Activated CD8-positive, alpha-beta T cell treated with anti-CD3 and anti-CD28 coated beads, Interleukin-2, amount 10 ng/mL, durations not matched to agents 7 days and 5 days (primary cell): ENCODE measurements at regions not wholly inside any gene's neighbourhood (a gene's known extent, or its start where the extent isn't known, plus 50 kb on each side); places are given as distances from the start of the nearest gene placed in this dataset.

Experiments
- ATAC-seq: fragments of 150-1000 bp; cut with Tn5 transposase; one replicate; pipeline ENCODE4 v1.10.0; 2021; ENCODE audit warnings: moderate library complexity
- CTCF ChIA-PET: fragments of 350-600 bp; sonication (Branson Sonifier 250); formaldehyde crosslinking; loops from one replicate; lab custom pipeline; 2021; ENCODE audit warnings: antibody characterized with exemption; lab: Charles Lee
- POLR2A ChIA-PET: fragments of 350-600 bp; sonication (Branson Sonifier 250); formaldehyde crosslinking; loops from one replicate; lab custom pipeline; 2021; ENCODE audit warnings: antibody characterized with exemption; lab: Charles Lee
- DNase-seq: peaks from one replicate; pipeline ENCODE4 v3.0.0-alpha.2; 2020
- H3K27ac Mint-ChIP-seq: one replicate; pipeline ENCODE4 v1.8.0; 2021; ENCODE audit warnings: mild to moderate bottlenecking, mixed read lengths
- H3K27me3 Mint-ChIP-seq: one replicate; pipeline ENCODE4 v1.8.0; 2021; ENCODE audit warnings: low read depth, mixed read lengths
- H3K36me3 Mint-ChIP-seq: one replicate; pipeline ENCODE4 v1.8.0; 2021; ENCODE audit warnings: low read depth, mixed read lengths
- H3K4me1 Mint-ChIP-seq: one replicate; pipeline ENCODE4 v1.8.0; 2021; ENCODE audit warnings: low read depth, mixed read lengths
- H3K4me3 Mint-ChIP-seq: one replicate; pipeline ENCODE4 v1.8.0; 2021; ENCODE audit warnings: mild to moderate bottlenecking, mixed read lengths
- H3K9me3 Mint-ChIP-seq: one replicate; pipeline ENCODE4 v1.8.0; 2022; ENCODE audit warnings: mixed read lengths; ENCODE audit not compliant: insufficient read depth

DNA sequence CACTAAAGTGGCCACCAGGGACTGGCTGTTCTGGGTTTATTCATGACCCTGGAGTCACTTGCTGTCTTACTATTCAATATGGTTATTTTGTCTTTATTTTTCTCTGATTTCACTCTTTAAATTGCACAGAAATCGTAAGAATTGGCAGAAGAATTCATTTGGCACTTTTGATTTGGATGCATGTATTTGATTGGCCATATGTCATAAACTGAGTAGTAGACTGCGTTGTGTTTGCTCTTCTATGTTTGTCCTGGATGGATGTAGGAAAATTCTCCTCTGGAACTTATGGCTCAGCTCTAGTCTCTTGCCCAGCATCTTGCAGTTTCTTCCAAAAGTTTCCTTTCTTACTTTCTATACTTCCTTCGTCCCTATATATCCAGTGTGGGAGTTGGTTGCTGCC, 452.7 kb downstream of the GATA3 start:
- POLR2A ChIA-PET, result no interaction called here
- no peaks in the 10 kb centered on the region for H3K9me3 Mint-ChIP-seq
- no peaks in the 10 kb centered on the region for H3K36me3 Mint-ChIP-seq
- ATAC-seq (no peak), DNase-seq (no peak)
- no peak overlapping the region for H3K4me3 Mint-ChIP-seq
- no peaks in the 10 kb centered on the region for H3K4me1 Mint-ChIP-seq
- H3K27ac Mint-ChIP-seq, result no peak overlapping the region
- CTCF ChIA-PET, result no interaction called here
- H3K27me3 Mint-ChIP-seq, result peaks cover 12% of the 10 kb centered on the region

DNA sequence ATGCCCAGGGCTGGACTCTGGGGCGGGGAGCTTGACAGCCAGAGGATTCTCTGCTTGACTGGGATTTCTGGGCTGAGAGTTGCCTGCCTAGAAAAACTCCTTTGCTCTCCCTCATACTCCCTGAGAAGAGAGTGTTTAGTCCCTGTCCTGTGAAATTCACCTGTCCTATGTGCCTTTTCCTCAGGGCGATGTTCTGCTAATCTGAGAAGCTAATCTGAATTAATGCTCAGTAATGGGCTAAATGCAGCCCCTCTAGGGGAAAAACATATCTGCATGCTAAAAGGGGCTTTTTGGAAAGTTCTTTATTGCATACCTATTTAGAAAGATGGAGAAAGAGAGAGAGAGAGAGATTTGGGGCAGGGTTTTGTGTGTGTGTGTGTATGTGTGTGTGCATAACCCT, 454.4 kb downstream of the GATA3 start:
- Mint-ChIP-seq H3K27ac (no peak overlapping the region), H3K4me1 (no peaks in the 10 kb centered on the region), H3K9me3 (no peaks in the 10 kb centered on the region), H3K4me3 (no peak overlapping the region), H3K27me3 (peaks cover 6% of the 10 kb centered on the region), H3K36me3 (no peaks in the 10 kb centered on the region)
- ATAC-seq (no peak), DNase-seq (no peak)
- ChIA-PET CTCF (no interaction called here), POLR2A (no interaction called here)

DNA sequence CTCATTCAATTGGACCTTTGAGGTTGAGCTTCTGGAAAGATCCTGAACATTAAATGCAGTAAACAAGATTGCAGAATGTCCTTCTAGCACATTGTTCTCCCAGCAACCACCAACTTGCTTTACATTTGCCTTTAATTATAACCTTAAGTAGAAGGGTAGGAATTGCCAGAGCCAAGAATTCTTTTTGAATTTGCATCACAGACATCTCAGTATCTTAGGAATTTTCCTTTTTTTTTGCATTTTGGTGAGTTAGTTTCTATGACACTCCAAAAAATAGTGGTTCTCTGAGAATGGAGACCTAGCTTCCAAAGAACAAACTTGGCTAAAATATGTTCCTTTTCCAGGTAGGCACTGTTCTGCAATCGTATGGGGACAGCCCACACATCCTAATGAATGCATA, 456.0 kb downstream of the GATA3 start:
- DNase-seq (no peak), ATAC-seq (no peak)
- no peaks in the 10 kb centered on the region for H3K9me3 Mint-ChIP-seq
- no peaks in the 10 kb centered on the region for H3K36me3 Mint-ChIP-seq
- no peak overlapping the region for H3K27ac Mint-ChIP-seq
- ChIA-PET CTCF (no interaction called here), POLR2A (no interaction called here)
- H3K27me3 Mint-ChIP-seq, result peaks cover 6% of the 10 kb centered on the region
- H3K4me1 Mint-ChIP-seq, result no peaks in the 10 kb centered on the region
- H3K4me3 Mint-ChIP-seq, result no peak overlapping the region

DNA sequence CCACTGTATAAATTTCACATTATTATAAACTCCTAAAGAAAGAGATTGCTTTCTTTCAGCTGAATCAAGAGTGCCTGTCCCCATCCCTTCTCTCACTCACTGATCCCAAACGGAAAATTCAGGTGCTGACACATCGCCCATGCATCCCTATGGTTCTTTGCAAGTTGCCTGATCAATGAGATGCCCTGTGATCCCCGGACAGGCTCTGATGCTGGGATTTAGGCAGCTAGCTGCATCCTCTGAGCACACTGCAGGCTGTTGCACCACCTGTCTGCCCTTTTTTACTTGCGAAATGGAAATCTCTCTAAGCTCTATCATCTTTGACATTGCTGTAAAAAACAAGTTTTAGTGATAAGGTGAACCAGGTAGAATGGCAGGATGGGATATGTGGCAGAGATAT, 456.5 kb downstream of the GATA3 start:
- POLR2A ChIA-PET, result no interaction called here
- Mint-ChIP-seq H3K27ac (no peak overlapping the region), H3K9me3 (no peaks in the 10 kb centered on the region), H3K27me3 (peaks cover 6% of the 10 kb centered on the region), H3K4me1 (no peaks in the 10 kb centered on the region), H3K36me3 (no peaks in the 10 kb centered on the region), H3K4me3 (no peak overlapping the region)
- CTCF ChIA-PET, result no interaction called here
- DNase-seq (no peak), ATAC-seq (no peak)

DNA sequence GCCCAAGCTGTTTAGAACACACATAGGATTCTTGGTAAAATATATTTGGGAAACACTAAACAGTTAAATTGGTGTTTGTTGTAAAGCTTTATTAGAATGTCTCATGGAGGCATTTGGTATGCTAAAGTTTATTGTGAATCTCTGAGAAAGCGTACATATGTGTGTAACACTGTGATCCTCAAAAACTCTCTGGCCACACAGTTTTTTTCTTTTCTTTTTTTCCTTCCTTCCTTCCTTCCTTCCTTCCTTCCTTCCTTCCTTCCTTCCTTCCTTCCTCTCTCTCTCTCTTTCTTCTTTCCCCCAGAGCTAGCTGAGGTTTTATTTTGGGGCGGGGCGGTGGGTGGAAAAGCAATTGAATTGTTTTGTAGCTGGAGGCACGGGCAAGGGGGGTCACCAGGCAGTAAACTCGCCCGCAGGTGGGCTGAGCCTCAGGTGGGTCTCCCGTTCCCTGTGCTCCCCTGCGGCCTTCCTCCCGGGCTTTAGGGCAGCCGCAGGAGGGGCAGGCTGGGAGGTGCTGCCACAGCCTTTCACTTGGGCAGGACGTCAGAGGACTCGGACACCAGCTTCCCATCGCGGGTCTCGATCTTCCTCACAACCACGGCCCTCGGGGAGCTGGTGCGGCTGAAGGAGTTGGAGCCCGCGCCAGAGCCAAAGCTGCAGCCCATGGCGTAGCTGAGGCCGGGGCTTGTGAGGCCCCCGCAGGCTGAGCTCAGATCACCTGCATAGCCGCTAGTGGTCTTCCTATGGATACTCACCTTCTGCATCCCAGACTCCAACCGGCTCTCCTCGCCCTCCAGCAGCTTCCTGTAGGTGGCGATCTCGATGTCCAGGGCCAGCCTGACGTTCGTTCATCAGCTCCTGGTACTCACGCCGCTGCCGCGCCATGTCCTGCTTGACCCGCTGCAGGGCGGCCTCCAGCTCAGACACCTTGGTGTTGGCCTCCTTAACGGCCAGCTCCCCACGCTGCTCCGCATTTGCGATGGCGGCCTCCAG, 459.0 kb downstream of the GATA3 start:
- Mint-ChIP-seq H3K27me3 (peaks cover 6% of the 10 kb centered on the region), H3K4me1 (no peaks in the 10 kb centered on the region), H3K36me3 (no peaks in the 10 kb centered on the region), H3K9me3 (no peaks in the 10 kb centered on the region), H3K4me3 (no peak overlapping the region), H3K27ac (no peak overlapping the region)
- CTCF ChIA-PET, result interaction anchor here (0.9 to 1.4 kb wide), 2 partner anchors 12 to 15 kb away, joined by 3 to 4 read pairs; no protein-coding TSS in a partner anchor
- DNase-seq (no peak), ATAC-seq (no peak)
- POLR2A ChIA-PET, result no interaction called here

DNA sequence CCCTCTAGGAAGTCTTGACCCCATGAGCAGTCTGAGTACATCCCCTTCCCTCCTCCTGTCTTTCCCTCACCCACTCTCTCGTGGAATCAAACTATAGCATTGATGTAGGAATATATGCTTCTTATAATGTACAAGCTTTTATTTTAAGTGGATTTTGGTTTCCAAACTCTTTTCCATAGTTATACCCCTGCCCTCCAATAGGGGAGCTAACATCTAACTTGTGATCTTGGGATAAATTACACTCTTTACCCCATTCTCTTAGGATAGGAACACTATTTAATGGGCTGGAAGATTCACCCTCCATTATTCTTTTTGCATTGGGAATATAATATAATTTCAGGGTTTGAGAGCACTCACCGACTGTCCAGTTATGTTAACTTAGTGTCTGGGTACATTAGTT, 465.9 kb downstream of the GATA3 start:
- Mint-ChIP-seq H3K27me3 (no peaks in the 10 kb centered on the region), H3K36me3 (no peaks in the 10 kb centered on the region), H3K4me3 (no peak overlapping the region), H3K9me3 (peaks cover 3% of the 10 kb centered on the region), H3K4me1 (no peaks in the 10 kb centered on the region), H3K27ac (no peak overlapping the region)
- no peak for ATAC-seq
- ChIA-PET CTCF (no interaction called here), POLR2A (no interaction called here)
- DNase-seq, result no peak

DNA sequence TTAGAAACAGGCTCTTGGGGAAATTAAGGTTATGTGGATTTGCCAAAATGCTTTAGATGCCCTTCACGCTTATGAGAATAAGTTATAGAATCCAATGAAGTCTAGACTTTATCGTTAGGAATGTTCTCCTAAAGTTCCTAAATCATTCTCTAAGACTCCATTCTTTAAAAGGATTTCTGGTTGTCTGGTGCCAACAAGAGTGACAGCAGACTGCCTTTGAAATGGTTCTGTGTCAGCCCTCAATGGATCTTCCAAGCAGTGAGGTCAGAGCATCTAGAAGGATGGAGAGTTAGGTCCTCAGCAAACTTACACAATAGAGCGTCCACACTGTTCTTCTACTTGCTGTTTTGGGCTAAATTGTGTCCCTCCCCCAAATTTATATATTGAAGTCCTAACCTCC, 473.3 kb downstream of the GATA3 start:
- Mint-ChIP-seq H3K4me3 (no peak overlapping the region), H3K4me1 (peaks cover 3% of the 10 kb centered on the region), H3K36me3 (no peaks in the 10 kb centered on the region), H3K27ac (no peak overlapping the region), H3K27me3 (no peaks in the 10 kb centered on the region), H3K9me3 (no peaks in the 10 kb centered on the region)
- CTCF ChIA-PET, result no interaction called here
- no peak for ATAC-seq
- DNase-seq, result no peak
- POLR2A ChIA-PET, result no interaction called here

DNA sequence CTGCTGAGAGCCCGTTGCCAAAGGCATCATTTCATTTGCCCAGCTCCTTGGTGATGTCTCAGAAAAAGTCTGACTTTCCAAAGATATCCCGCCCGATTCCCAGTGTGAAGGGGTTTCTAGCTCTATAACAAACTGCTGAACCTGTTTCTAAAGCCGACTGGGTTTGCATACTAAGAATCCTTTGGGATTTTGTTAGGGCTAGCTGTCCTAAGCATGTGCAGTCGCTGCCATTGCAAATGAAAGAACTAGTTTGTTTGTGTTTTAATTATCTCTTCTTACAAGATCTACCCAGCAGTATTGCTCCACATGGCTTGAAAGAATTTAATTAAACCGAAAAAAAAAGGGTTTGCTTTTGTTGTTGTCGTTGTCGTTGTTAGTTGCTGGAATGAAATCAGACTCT, 476.6 kb downstream of the GATA3 start:
- Mint-ChIP-seq H3K27ac (no peak overlapping the region), H3K27me3 (peaks cover 2% of the 10 kb centered on the region), H3K36me3 (no peaks in the 10 kb centered on the region), H3K4me1 (peaks cover 3% of the 10 kb centered on the region), H3K4me3 (no peak overlapping the region), H3K9me3 (no peaks in the 10 kb centered on the region)
- ChIA-PET POLR2A (no interaction called here), CTCF (no interaction called here)
- ATAC-seq (no peak), DNase-seq (no peak)

DNA sequence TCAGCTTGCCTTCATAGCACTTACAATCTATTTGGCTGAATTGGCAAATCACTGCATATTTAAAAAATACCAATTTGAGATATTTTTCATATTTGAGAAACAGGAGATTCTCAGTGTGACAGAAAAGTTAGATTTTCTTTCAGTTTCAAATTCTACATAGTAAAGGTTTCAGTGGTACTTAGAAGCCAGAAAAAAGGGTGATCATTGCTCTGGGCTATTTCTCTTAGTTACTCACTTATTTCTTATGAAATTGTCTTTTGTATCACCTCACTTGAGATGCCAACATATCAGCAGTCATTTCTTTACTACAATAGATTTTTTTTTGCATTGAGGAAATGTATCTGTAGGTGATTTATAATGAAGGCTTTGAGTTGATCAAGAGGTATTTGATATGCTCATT, 478.2 kb downstream of the GATA3 start:
- POLR2A ChIA-PET, result no interaction called here
- CTCF ChIA-PET, result no interaction called here
- Mint-ChIP-seq H3K27me3 (peaks cover 5% of the 10 kb centered on the region), H3K27ac (no peak overlapping the region), H3K9me3 (no peaks in the 10 kb centered on the region), H3K36me3 (no peaks in the 10 kb centered on the region), H3K4me1 (peaks cover 3% of the 10 kb centered on the region), H3K4me3 (no peak overlapping the region)
- DNase-seq (no peak), ATAC-seq (no peak)

DNA sequence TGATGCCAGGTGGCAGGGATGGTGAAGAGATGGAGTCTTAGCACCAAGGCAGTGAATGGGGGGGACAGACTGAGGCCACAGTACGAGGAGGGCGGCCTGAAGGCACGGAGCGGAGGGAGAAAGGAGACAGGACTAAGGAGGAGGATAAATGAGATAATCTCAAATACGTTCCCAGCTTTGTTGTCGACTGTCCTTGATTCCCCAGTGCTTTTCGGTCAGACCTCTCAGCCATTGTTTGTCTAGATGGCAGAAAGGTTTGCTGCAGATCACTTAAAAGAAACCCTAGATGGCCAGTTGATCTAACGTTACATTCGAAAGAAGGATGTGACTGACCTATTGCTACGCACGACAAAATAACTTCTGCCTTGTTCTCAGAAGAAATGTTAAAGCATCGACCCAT, 479.0 kb downstream of the GATA3 start:
- ChIA-PET POLR2A (no interaction called here), CTCF (no interaction called here)
- no peak overlapping the region for H3K4me3 Mint-ChIP-seq
- no peaks in the 10 kb centered on the region for H3K36me3 Mint-ChIP-seq
- peaks cover 3% of the 10 kb centered on the region for H3K4me1 Mint-ChIP-seq
- no peaks in the 10 kb centered on the region for H3K9me3 Mint-ChIP-seq
- DNase-seq (no peak), ATAC-seq (no peak)
- H3K27ac Mint-ChIP-seq, result no peak overlapping the region
- H3K27me3 Mint-ChIP-seq, result peaks cover 5% of the 10 kb centered on the region

DNA sequence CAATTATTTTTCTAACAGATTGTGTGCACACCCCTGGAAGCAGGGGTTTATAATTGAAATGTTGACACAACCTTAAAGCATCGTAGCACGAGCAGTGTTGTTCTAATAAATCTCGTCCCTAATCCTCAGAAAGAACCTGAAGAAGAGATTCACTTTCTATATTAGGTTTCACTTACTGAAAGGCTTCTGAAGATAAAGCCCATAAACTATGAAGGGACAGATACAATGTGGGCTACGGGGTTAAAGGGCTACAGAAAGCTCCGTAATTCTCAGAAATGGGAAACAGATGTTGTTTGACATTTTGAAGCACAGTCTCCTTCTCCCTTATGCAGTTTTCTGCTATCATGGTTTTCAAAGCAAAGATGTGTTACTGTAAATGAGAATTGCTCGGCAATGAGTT, 479.6 kb downstream of the GATA3 start:
- Mint-ChIP-seq H3K27ac (no peak overlapping the region), H3K36me3 (no peaks in the 10 kb centered on the region), H3K4me3 (no peak overlapping the region), H3K9me3 (no peaks in the 10 kb centered on the region), H3K4me1 (peaks cover 3% of the 10 kb centered on the region), H3K27me3 (peaks cover 5% of the 10 kb centered on the region)
- DNase-seq (no peak), ATAC-seq (no peak)
- POLR2A ChIA-PET, result no interaction called here
- CTCF ChIA-PET, result no interaction called here

DNA sequence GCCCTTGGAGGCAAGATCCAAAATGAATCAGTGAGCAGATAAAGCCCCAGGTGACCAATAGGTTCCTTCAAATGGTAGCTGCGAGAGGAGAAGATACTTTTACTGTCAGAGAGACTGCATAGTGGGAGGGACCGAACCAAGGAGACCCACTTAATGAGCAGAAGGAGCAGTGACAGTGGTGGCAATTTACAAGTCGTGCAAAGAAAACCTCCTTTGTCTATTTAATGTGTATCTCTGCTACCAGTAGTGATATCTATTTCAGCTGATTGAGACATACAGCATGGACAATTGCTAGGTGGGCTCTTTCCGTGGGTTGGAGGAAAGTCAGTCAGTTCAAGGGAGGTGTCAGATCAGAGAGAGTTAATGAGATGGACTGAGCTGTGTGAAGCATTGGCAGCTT, 480.4 kb downstream of the GATA3 start:
- DNase-seq (no peak), ATAC-seq (no peak)
- Mint-ChIP-seq H3K4me3 (no peak overlapping the region), H3K27me3 (peaks cover 5% of the 10 kb centered on the region), H3K4me1 (peaks cover 3% of the 10 kb centered on the region), H3K36me3 (no peaks in the 10 kb centered on the region), H3K9me3 (no peaks in the 10 kb centered on the region), H3K27ac (no peak overlapping the region)
- CTCF ChIA-PET, result no interaction called here
- POLR2A ChIA-PET, result no interaction called here
